ENCODE measurements at regions not wholly inside any gene's neighbourhood (a gene's known extent, or its start where the extent isn't known, plus 50 kb on each side); places are given as distances from the start of the nearest gene placed in this dataset.
"Not testable (repeated sequence)": the region's sequence is repeated elsewhere in the genome, so short reads cannot be mapped to it uniquely, and the experiment has no call there.

GRCh38 chr6:125587666-125588632, 161.5 kb upstream of the HEY2 start:
- Histone ChIP-seq H3K4me1 (ENCODE audit: control insufficient read depth, insufficient read depth, low read length) (no peaks in the 10 kb centered on the region), H3K27ac (ENCODE audit: low read length) (no peak overlapping the region), H3K36me3 (ENCODE audit: control insufficient read depth, insufficient read depth, low read length) (no peaks in the 10 kb centered on the region), H3K9me3 (ENCODE audit: control insufficient read depth, insufficient read depth, low read depth, low read length) (no peaks in the 10 kb centered on the region), H3K4me3 (ENCODE audit: low read depth in 2 of 2, low read length in 2 of 2) (no peak overlapping the region), H3K27me3 (ENCODE audit: control insufficient read depth, insufficient read depth, low read length) (no peaks in the 10 kb centered on the region)
- ATAC-seq (no peak), DNase-seq (ENCODE audit: low read depth, low spot score) (no peak)
- in situ Hi-C loops (cut with HindIII; ENCODE audit: low pct_unique_long_range_greater_than_20kb, low sequenced_read_pairs) (no loop called here), intact Hi-C loops (cut with micrococcal nuclease; ENCODE audit: unreplicated experiment) (no loop called here)
- TF ChIP-seq TCF7L2 (IDR thresholded peaks at IDR 0.05; ENCODE audit: low read depth, low read length) (no peak), SIN3A (IDR thresholded peaks at IDR 0.05; ENCODE audit: borderline replicate concordance, insufficient read depth, low read depth, low read length) (no peak), POLR2AphosphoS5 (IDR thresholded peaks at IDR 0.05; ENCODE audit: low read depth, low read length) (no peak)
- TF ChIP-seq, protein P1, sequence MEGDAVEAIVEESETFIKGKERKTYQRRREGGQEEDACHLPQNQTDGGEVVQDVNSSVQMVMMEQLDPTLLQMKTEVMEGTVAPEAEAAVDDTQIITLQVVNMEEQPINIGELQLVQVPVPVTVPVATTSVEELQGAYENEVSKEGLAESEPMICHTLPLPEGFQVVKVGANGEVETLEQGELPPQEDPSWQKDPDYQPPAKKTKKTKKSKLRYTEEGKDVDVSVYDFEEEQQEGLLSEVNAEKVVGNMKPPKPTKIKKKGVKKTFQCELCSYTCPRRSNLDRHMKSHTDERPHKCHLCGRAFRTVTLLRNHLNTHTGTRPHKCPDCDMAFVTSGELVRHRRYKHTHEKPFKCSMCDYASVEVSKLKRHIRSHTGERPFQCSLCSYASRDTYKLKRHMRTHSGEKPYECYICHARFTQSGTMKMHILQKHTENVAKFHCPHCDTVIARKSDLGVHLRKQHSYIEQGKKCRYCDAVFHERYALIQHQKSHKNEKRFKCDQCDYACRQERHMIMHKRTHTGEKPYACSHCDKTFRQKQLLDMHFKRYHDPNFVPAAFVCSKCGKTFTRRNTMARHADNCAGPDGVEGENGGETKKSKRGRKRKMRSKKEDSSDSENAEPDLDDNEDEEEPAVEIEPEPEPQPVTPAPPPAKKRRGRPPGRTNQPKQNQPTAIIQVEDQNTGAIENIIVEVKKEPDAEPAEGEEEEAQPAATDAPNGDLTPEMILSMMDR (IDR thresholded peaks at IDR 0.05): no peak
- TF ChIP-seq, protein P2, sequence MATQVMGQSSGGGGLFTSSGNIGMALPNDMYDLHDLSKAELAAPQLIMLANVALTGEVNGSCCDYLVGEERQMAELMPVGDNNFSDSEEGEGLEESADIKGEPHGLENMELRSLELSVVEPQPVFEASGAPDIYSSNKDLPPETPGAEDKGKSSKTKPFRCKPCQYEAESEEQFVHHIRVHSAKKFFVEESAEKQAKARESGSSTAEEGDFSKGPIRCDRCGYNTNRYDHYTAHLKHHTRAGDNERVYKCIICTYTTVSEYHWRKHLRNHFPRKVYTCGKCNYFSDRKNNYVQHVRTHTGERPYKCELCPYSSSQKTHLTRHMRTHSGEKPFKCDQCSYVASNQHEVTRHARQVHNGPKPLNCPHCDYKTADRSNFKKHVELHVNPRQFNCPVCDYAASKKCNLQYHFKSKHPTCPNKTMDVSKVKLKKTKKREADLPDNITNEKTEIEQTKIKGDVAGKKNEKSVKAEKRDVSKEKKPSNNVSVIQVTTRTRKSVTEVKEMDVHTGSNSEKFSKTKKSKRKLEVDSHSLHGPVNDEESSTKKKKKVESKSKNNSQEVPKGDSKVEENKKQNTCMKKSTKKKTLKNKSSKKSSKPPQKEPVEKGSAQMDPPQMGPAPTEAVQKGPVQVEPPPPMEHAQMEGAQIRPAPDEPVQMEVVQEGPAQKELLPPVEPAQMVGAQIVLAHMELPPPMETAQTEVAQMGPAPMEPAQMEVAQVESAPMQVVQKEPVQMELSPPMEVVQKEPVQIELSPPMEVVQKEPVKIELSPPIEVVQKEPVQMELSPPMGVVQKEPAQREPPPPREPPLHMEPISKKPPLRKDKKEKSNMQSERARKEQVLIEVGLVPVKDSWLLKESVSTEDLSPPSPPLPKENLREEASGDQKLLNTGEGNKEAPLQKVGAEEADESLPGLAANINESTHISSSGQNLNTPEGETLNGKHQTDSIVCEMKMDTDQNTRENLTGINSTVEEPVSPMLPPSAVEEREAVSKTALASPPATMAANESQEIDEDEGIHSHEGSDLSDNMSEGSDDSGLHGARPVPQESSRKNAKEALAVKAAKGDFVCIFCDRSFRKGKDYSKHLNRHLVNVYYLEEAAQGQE (IDR thresholded peaks at IDR 0.05; ENCODE audit: insufficient read depth in 1 of 2, low read depth in 2 of 2, low read length in 1 of 2): no peak
- BruUV-seq (replicated peaks): no TSS peak
- POLR2A ChIA-PET: interaction anchor here (0.6 kb wide), 1 partner anchor 10 kb away, joined by 4 read pairs; no protein-coding TSS in a partner anchor
- CTCF ChIA-PET: no interaction called here

GRCh38 chr6:125591796-125592195, 157.6 kb upstream of the HEY2 start:
- H3K9me3 ChIP-seq (ENCODE audit: control insufficient read depth, insufficient read depth, low read depth, low read length); H3K36me3 ChIP-seq (ENCODE audit: control insufficient read depth, insufficient read depth, low read length); H3K27ac ChIP-seq (ENCODE audit: low read length); CTCF ChIA-PET; DNase-seq (ENCODE audit: low read depth, low spot score); BruUV-seq (replicated peaks); in situ Hi-C loops (cut with HindIII; ENCODE audit: low pct_unique_long_range_greater_than_20kb, low sequenced_read_pairs); H3K27me3 ChIP-seq (ENCODE audit: control insufficient read depth, insufficient read depth, low read length); ATAC-seq; POLR2A ChIA-PET; intact Hi-C loops (cut with micrococcal nuclease; ENCODE audit: unreplicated experiment); H3K4me1 ChIP-seq (ENCODE audit: control insufficient read depth, insufficient read depth, low read length); H3K4me3 ChIP-seq (ENCODE audit: low read depth in 2 of 2, low read length in 2 of 2): not testable (repeated sequence)

GRCh38 chr6:125593746-125594145, 155.7 kb upstream of the HEY2 start:
- CTCF ChIA-PET: no interaction called here
- TF ChIP-seq, protein P2 (IDR thresholded peaks at IDR 0.05; ENCODE audit: insufficient read depth in 1 of 2, low read depth in 2 of 2, low read length in 1 of 2): no peak
- TF ChIP-seq POLR2AphosphoS5 (IDR thresholded peaks at IDR 0.05; ENCODE audit: low read depth, low read length) (no peak), TCF7L2 (IDR thresholded peaks at IDR 0.05; ENCODE audit: low read depth, low read length) (no peak), SIN3A (IDR thresholded peaks at IDR 0.05; ENCODE audit: borderline replicate concordance, insufficient read depth, low read depth, low read length) (no peak)
- TF ChIP-seq, protein P1 (IDR thresholded peaks at IDR 0.05): no peak
- H3K4me1 ChIP-seq (ENCODE audit: control insufficient read depth, insufficient read depth, low read length): no peaks in the 10 kb centered on the region
- intact Hi-C loops (cut with micrococcal nuclease; ENCODE audit: unreplicated experiment): no loop called here
- H3K4me3 ChIP-seq (ENCODE audit: low read depth in 2 of 2, low read length in 2 of 2): no peak overlapping the region
- no peak overlapping the region for H3K27ac ChIP-seq (ENCODE audit: low read length)
- POLR2A ChIA-PET: no interaction called here
- in situ Hi-C loops (cut with HindIII; ENCODE audit: low pct_unique_long_range_greater_than_20kb, low sequenced_read_pairs): no loop called here
- H3K36me3 ChIP-seq (ENCODE audit: control insufficient read depth, insufficient read depth, low read length): no peaks in the 10 kb centered on the region
- BruUV-seq (replicated peaks): no TSS peak
- no peaks in the 10 kb centered on the region for H3K27me3 ChIP-seq (ENCODE audit: control insufficient read depth, insufficient read depth, low read length)
- no peak for DNase-seq (ENCODE audit: low read depth, low spot score)
- no peak for ATAC-seq
- H3K9me3 ChIP-seq (ENCODE audit: control insufficient read depth, insufficient read depth, low read depth, low read length): no peaks in the 10 kb centered on the region
